ENCODE measurements at regions not wholly inside any gene's neighbourhood (a gene's known extent, or its start where the extent isn't known, plus 50 kb on each side); places are given as distances from the start of the nearest gene placed in this dataset.

GRCh38 chr20:54793291-54793992 is 318.0 kb downstream of the DOK5 start:
- H3K27ac Mint-ChIP-seq: no peak overlapping the region
- peaks cover 3% of the 10 kb centered on the region for H3K27me3 Mint-ChIP-seq (ENCODE audit: insufficient read depth, low read depth, poor library complexity)
- TF ChIP-seq ZNF462 (CRISPR knock-in tag; IDR thresholded peaks at IDR 0.05) (no peak), CREB1 (CRISPR knock-in tag; IDR thresholded peaks at IDR 0.05; ENCODE audit: low read depth) (no peak), EZH2phosphoT487 (IDR thresholded peaks at IDR 0.05; ENCODE audit: unreplicated experiment) (no peak), ETS1 (IDR thresholded peaks at IDR 0.05) (no peak)
- Histone ChIP-seq H3F3A (replicated peaks; ENCODE audit: low read depth) (no peaks in the 10 kb centered on the region), H3K4me2 (no peak overlapping the region), H4K20me1 (replicated peaks; ENCODE audit: insufficient read depth) (no peaks in the 10 kb centered on the region), H3K9me2 (ENCODE audit: insufficient read depth) (no peaks in the 10 kb centered on the region), H3K36me3 (ENCODE audit: insufficient read depth) (peaks cover 3% of the 10 kb centered on the region; the same call in 1 of the 2 replicates), H3K4me3 (no peak overlapping the region), H3K4me1 (ENCODE audit: insufficient read depth) (no peaks in the 10 kb centered on the region), H3K79me2 (replicated peaks; ENCODE audit: insufficient read depth) (no peaks in the 10 kb centered on the region), H3K27ac (ENCODE audit: low read depth) (no peak overlapping the region), H2AFZ (no peak overlapping the region), H3K27me3 (ENCODE audit: insufficient read depth) (no peaks in the 10 kb centered on the region)
- peaks cover 90% of the 10 kb centered on the region for H3K9me3 Mint-ChIP-seq
- ATAC-seq: no peak
- H3K36me3 Mint-ChIP-seq (ENCODE audit: low read depth): peaks cover 28% of the 10 kb centered on the region
- H3K4me1 Mint-ChIP-seq: no peaks in the 10 kb centered on the region
- no peak for DNase-seq (ENCODE audit: low spot score)
- H3K4me3 Mint-ChIP-seq: no peak overlapping the region

Data from GM23338 (cell line).